ENCODE measurements at regions not wholly inside any gene's neighbourhood (a gene's known extent, or its start where the extent isn't known, plus 50 kb on each side); places are given as distances from the start of the nearest gene placed in this dataset.

GRCh38 chr15:69939513-69940440 is 157.9 kb downstream of the TLE3 start:
- Histone ChIP-seq H3K9ac (ENCODE audit: low read length) (no peak overlapping the region), H3K79me1 (replicated peaks; ENCODE audit: low read length, poor library complexity, severe bottlenecking) (no peaks in the 10 kb centered on the region), H3K18ac (ENCODE audit: low read depth in 1 of 2, low read length in 2 of 2) (no peak overlapping the region)

DNA sequence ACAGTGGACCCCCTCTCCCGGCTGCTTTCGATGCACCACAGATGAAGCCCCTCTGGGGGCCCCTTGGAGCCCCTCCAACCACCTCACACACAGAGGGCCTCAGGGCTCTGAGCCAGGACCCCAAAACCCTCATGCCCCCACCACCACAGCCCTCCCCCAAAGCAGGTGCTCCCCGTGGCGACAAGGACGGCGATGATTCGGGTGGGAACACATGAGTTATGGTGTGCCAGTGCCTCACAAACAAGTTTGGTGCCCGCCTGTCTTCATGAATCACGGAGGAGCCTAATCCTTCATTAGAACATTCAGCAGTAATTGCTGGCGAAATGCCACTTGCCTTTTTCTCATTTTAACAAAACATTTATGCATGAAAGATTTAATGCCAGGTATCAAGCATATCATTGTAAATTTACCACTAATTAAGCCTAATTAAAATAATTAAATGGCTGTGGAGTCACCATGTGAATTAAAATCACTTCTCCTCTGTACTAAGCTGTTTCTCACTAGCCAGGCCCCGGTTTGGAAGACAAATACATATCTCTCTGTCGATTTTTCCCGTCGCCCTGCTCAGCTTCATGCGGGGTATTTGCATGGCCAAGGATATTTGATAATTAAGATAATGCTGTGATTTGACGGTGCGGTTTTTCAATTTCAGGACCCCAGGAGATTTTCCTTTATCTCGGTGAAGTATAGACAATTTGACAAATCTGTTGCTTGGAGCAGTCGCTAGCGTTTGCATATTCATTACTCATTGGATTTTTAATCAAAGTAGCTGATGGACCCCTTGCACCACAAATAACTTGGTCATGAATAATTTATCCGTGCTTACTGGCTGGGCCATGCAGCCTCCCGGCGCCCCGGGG is 157.0 kb downstream of the TLE3 start:
- Histone ChIP-seq H3K36me3 (ENCODE audit: control insufficient read depth in 1 of 2, insufficient read depth in 2 of 2, low read depth in 1 of 2, low read length in 2 of 2) (no peaks in the 10 kb centered on the region), H3K4me1 (ENCODE audit: control insufficient read depth, insufficient read depth, low read depth, low read length) (peaks cover 4% of the 10 kb centered on the region), H4K8ac (ENCODE audit: low read length) (no peak overlapping the region), H2BK15ac (ENCODE audit: low read depth, poor library complexity, severe bottlenecking) (no peak overlapping the region), H3K4me3 (ENCODE audit: insufficient read depth in 1 of 2, low read depth in 1 of 2, low read length in 2 of 2) (no peak overlapping the region), H2AK5ac (ENCODE audit: low read length, severe bottlenecking) (no peak overlapping the region), H2BK12ac (ENCODE audit: low read length in 2 of 2) (no peak overlapping the region), H3K14ac (ENCODE audit: low read length in 2 of 2) (no peak overlapping the region), H3K9me3 (ENCODE audit: control insufficient read depth, low read length) (peaks cover 6% of the 10 kb centered on the region), H3K18ac (ENCODE audit: low read depth in 1 of 2, low read length in 2 of 2) (no peak overlapping the region), H3K4ac (ENCODE audit: low read depth in 1 of 2, low read length in 2 of 2) (no peak overlapping the region), H3K4me2 (ENCODE audit: low read length, poor library complexity, severe bottlenecking) (no peak overlapping the region), H3K23ac (ENCODE audit: low read length in 2 of 2) (no peak overlapping the region), H2BK5ac (ENCODE audit: low read depth, low read length, poor library complexity, severe bottlenecking) (no peak overlapping the region), H3K79me1 (replicated peaks; ENCODE audit: low read length, poor library complexity, severe bottlenecking) (no peaks in the 10 kb centered on the region), H4K91ac (ENCODE audit: low read length) (no peak overlapping the region), H2BK120ac (ENCODE audit: low read depth, low read length) (no peak overlapping the region), H3K27ac (ENCODE audit: low read length, poor library complexity, severe bottlenecking) (no peak overlapping the region), H3K9ac (ENCODE audit: low read length) (no peak overlapping the region), H3K27me3 (ENCODE audit: control insufficient read depth in 1 of 2, insufficient read depth in 1 of 2, low read length in 2 of 2) (peaks cover 28 to 51% of the 10 kb centered on the region in 2 experiments), H2AFZ (ENCODE audit: low read depth, low read length) (no peak overlapping the region)
- 93% methylated on average over 23 of the region's 24 CpGs for WGBS
- DNase-seq, result no peak

More at GRCh38 chr15:69939513-69940440, 157.9 kb downstream of the TLE3 start:
- Histone ChIP-seq H2BK15ac (ENCODE audit: low read depth, poor library complexity, severe bottlenecking) (no peak overlapping the region), H3K36me3 (ENCODE audit: control insufficient read depth in 1 of 2, insufficient read depth in 2 of 2, low read depth in 1 of 2, low read length in 2 of 2) (no peaks in the 10 kb centered on the region), H3K4me3 (ENCODE audit: insufficient read depth in 1 of 2, low read depth in 1 of 2, low read length in 2 of 2) (no peak overlapping the region), H4K8ac (ENCODE audit: low read length) (no peak overlapping the region), H3K27ac (ENCODE audit: low read length, poor library complexity, severe bottlenecking) (no peak overlapping the region), H2AK5ac (ENCODE audit: low read length, severe bottlenecking) (no peak overlapping the region), H2AFZ (ENCODE audit: low read depth, low read length) (no peak overlapping the region), H2BK120ac (ENCODE audit: low read depth, low read length) (no peak overlapping the region), H3K9me3 (ENCODE audit: control insufficient read depth, low read length) (peaks cover 14% of the 10 kb centered on the region), H3K4me1 (ENCODE audit: control insufficient read depth, insufficient read depth, low read depth, low read length) (peaks cover 4% of the 10 kb centered on the region), H3K27me3 (ENCODE audit: control insufficient read depth in 1 of 2, insufficient read depth in 1 of 2, low read length in 2 of 2) (peaks cover 32 to 49% of the 10 kb centered on the region in 2 experiments), H3K23ac (ENCODE audit: low read length in 2 of 2) (peak overlapping the region in 1 of 2 experiments; percentile 59), H3K14ac (ENCODE audit: low read length in 2 of 2) (no peak overlapping the region), H2BK12ac (ENCODE audit: low read length in 2 of 2) (no peak overlapping the region), H3K4ac (ENCODE audit: low read depth in 1 of 2, low read length in 2 of 2) (no peak overlapping the region), H3K4me2 (ENCODE audit: low read length, poor library complexity, severe bottlenecking) (no peak overlapping the region), H4K91ac (ENCODE audit: low read length) (no peak overlapping the region), H2BK5ac (ENCODE audit: low read depth, low read length, poor library complexity, severe bottlenecking) (no peak overlapping the region)
- no peak for DNase-seq
- WGBS, result 51% methylated on average over 7 of the region's 7 CpGs

DNA sequence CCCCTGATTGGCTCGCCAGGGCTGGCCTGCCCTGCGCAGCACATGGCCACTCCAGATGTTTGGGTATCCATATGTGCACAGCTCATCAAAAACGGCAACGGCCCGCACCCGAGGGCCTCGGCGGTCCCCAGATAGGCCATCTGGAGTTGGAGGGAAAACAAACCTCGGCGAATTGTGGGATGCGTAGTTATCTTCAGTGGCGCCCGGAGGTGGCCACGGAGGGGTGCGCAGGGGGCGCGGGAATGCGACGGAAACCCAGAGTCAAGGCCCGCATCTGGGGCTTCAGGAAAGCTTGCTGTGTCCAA is 156.5 kb downstream of the TLE3 start:
- Histone ChIP-seq H2BK5ac (ENCODE audit: low read depth, low read length, poor library complexity, severe bottlenecking) (no peak overlapping the region), H4K91ac (ENCODE audit: low read length) (no peak overlapping the region), H3K9me3 (ENCODE audit: control insufficient read depth, low read length) (peaks cover 3% of the 10 kb centered on the region), H3K23ac (ENCODE audit: low read length in 2 of 2) (no peak overlapping the region), H3K4me1 (ENCODE audit: control insufficient read depth, insufficient read depth, low read depth, low read length) (peaks cover 4% of the 10 kb centered on the region), H3K4me3 (ENCODE audit: insufficient read depth in 1 of 2, low read depth in 1 of 2, low read length in 2 of 2) (no peak overlapping the region), H3K27me3 (ENCODE audit: control insufficient read depth in 1 of 2, insufficient read depth in 1 of 2, low read length in 2 of 2) (peaks cover 28 to 56% of the 10 kb centered on the region in 2 experiments), H4K8ac (ENCODE audit: low read length) (no peak overlapping the region), H3K79me1 (replicated peaks; ENCODE audit: low read length, poor library complexity, severe bottlenecking) (no peaks in the 10 kb centered on the region), H3K27ac (ENCODE audit: low read length, poor library complexity, severe bottlenecking) (no peak overlapping the region), H2BK15ac (ENCODE audit: low read depth, poor library complexity, severe bottlenecking) (no peak overlapping the region), H2BK12ac (ENCODE audit: low read length in 2 of 2) (no peak overlapping the region), H3K18ac (ENCODE audit: low read depth in 1 of 2, low read length in 2 of 2) (no peak overlapping the region), H3K9ac (ENCODE audit: low read length) (no peak overlapping the region), H2BK120ac (ENCODE audit: low read depth, low read length) (no peak overlapping the region), H3K4ac (ENCODE audit: low read depth in 1 of 2, low read length in 2 of 2) (no peak overlapping the region), H2AFZ (ENCODE audit: low read depth, low read length) (no peak overlapping the region), H3K36me3 (ENCODE audit: control insufficient read depth in 1 of 2, insufficient read depth in 2 of 2, low read depth in 1 of 2, low read length in 2 of 2) (no peaks in the 10 kb centered on the region), H3K14ac (ENCODE audit: low read length in 2 of 2) (no peak overlapping the region), H3K4me2 (ENCODE audit: low read length, poor library complexity, severe bottlenecking) (no peak overlapping the region), H2AK5ac (ENCODE audit: low read length, severe bottlenecking) (no peak overlapping the region)
- DNase-seq, result no peak
- 95% methylated on average over 20 of the region's 20 CpGs for WGBS
